RWPE2 (cell line): ENCODE measurements at regions not wholly inside any gene's neighbourhood (a gene's known extent, or its start where the extent isn't known, plus 50 kb on each side); places are given as distances from the start of the nearest gene placed in this dataset.
"Not testable (repeated sequence)": the region's sequence is repeated elsewhere in the genome, so short reads cannot be mapped to it uniquely, and the experiment has no call there.

Experiments
- ATAC-seq: fragments of 200-7000 bp; cut with Tn5 transposase; 3 replicates; pipeline ENCODE4 v1.9.1; 2021; ENCODE audit warnings: low read depth
- DNase-seq: peaks from one replicate; pipeline ENCODE4 v3.0.0-alpha.2; 2020; ENCODE audit warnings: low spot score
- H3K27ac ChIP-seq: fragments of 450-650 bp; 2 replicates; pipeline ENCODE4 v1.5.1; 2017; ENCODE audit warnings: mild to moderate bottlenecking; ENCODE audit not compliant: poor library complexity, severe bottlenecking
- H3K27me3 ChIP-seq: fragments of 250-450 bp; sonication (Bioruptor Pico); 2 replicates; pipeline ENCODE4 v1.5.1; 2021; ENCODE audit warnings: mild to moderate bottlenecking, moderate library complexity; ENCODE audit not compliant: insufficient read depth, poor library complexity, severe bottlenecking
- H3K36me3 ChIP-seq: fragments of 250-450 bp; sonication (Bioruptor Pico); 2 replicates; pipeline ENCODE4 v1.5.1; 2020; ENCODE audit warnings: low read depth, mild to moderate bottlenecking, moderate library complexity
- H3K4me1 ChIP-seq: fragments of 250-450 bp; sonication (Bioruptor Pico); 2 replicates; pipeline ENCODE4 v1.5.1; 2021; ENCODE audit warnings: mild to moderate bottlenecking, moderate library complexity; ENCODE audit not compliant: insufficient read depth, poor library complexity, severe bottlenecking
- H3K4me3 ChIP-seq: fragments of 250-450 bp; sonication (Bioruptor Pico); 2 replicates; pipeline ENCODE4 v1.5.1; 2021; ENCODE audit warnings: mild to moderate bottlenecking, moderate library complexity; ENCODE audit not compliant: severe bottlenecking
- H3K9me3 ChIP-seq: fragments of 250-450 bp; sonication (Bioruptor Pico); 2 replicates; pipeline ENCODE4 v1.5.1; 2021; ENCODE audit warnings: mild to moderate bottlenecking, moderate library complexity; ENCODE audit not compliant: severe bottlenecking
- CTCF ChIP-seq: fragments of 450-650 bp; IDR thresholded peaks from one replicate; pipeline ENCODE4 v1.5.1; 2017; ENCODE audit warnings: mild to moderate bottlenecking, moderate library complexity; ENCODE audit not compliant: poor library complexity, severe bottlenecking

DNA sequence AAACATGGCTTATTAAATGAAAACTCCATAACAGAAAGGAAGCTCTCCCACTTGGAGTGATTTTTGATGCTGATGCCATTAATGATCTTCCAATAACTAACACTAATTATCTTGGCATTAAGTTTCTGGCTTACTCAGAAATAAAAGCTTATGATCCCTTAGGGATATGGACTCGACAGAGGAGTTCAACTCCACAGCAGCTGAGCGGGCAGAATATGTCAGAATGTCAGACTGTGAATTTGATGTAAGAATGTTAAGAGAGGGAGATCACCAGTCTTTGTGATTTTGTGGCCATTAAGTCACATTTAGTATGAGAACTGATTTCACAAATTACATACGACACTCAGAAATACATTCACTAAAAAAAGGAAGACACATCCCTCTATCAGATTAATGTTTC lies 2244.0 kb downstream of the ARAP2 start:
- Histone ChIP-seq H3K9me3 (no peaks in the 10 kb centered on the region), H3K4me1 (peaks cover 12% of the 10 kb centered on the region), H3K36me3 (no peaks in the 10 kb centered on the region), H3K27me3 (no peaks in the 10 kb centered on the region), H3K4me3 (no peak overlapping the region), H3K27ac (no peak overlapping the region)
- TF ChIP-seq CTCF, result no peak
- ATAC-seq, result no peak
- DNase-seq, result no peak

- not testable (repeated sequence) for H3K9me3 ChIP-seq, H3K4me3 ChIP-seq, H3K27ac ChIP-seq, ATAC-seq, H3K27me3 ChIP-seq, H3K4me1 ChIP-seq, DNase-seq, H3K36me3 ChIP-seq
These were observed 2237.8 kb downstream of the ARAP2 start for GRCh38 chr4:34006540-34006939.

- no peaks in the 10 kb centered on the region for H3K9me3 ChIP-seq
- peak; percentile 38; the same call in 2 of the 3 replicates for ATAC-seq
- no peaks in the 10 kb centered on the region for H3K27me3 ChIP-seq
- H3K4me3 ChIP-seq, result no peak overlapping the region
- no peaks in the 10 kb centered on the region for H3K36me3 ChIP-seq
- DNase-seq, result no peak
- TF ChIP-seq CTCF, result no peak
- H3K27ac ChIP-seq, result no peak overlapping the region
- peaks cover 8% of the 10 kb centered on the region for H3K4me1 ChIP-seq
These were observed 2234.4 kb downstream of the ARAP2 start for GRCh38 chr4:34009951-34010350.

GRCh38 chr4:34010751-34011519 lies 2233.4 kb downstream of the ARAP2 start:
- ATAC-seq (no peak), DNase-seq (no peak)
- no peak overlapping the region for H3K27ac ChIP-seq
- H3K36me3 ChIP-seq, result no peaks in the 10 kb centered on the region
- H3K27me3 ChIP-seq, result no peaks in the 10 kb centered on the region
- H3K4me1 ChIP-seq, result peaks cover 8% of the 10 kb centered on the region
- TF ChIP-seq CTCF, result no peak
- no peaks in the 10 kb centered on the region for H3K9me3 ChIP-seq
- H3K4me3 ChIP-seq, result no peak overlapping the region

DNA sequence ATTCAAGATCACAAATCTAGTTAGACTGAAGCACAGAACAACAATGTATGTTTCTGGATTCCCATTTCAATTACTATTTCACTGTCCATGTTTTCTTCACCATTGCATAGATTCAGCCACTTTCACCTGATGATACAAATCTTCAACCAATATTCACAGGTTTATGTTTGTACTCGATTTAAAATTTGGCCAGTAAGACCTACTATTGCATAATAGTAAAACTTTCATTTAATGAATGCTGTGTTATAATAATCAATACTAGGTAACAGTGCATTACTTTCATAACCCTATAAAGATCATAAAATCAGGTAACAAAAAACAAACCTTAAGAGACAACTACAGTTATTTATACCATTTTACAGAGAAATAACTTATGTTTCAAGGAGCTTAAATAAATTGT lies 2209.1 kb downstream of the ARAP2 start:
- Histone ChIP-seq H3K4me1 (no peaks in the 10 kb centered on the region), H3K9me3 (no peaks in the 10 kb centered on the region), H3K27me3 (no peaks in the 10 kb centered on the region), H3K36me3 (no peaks in the 10 kb centered on the region), H3K27ac (no peak overlapping the region), H3K4me3 (no peak overlapping the region)
- DNase-seq (no peak), ATAC-seq (no peak)
- no peak for TF ChIP-seq CTCF
